Duodenal mucosa (tissue), 2 donors: ENCODE measurements at regions not wholly inside any gene's neighbourhood (a gene's known extent, or its start where the extent isn't known, plus 50 kb on each side); places are given as distances from the start of the nearest gene placed in this dataset.

Source experiments
- H3K27ac ChIP-seq: one replicate; pipeline ENCODE4 v1.7.0; 2013; ENCODE audit warnings: low read depth, low read length
- H3K27me3 ChIP-seq, 2 donors: one replicate each; pipeline ENCODE4 v1.7.0; 2013; ENCODE audit warnings: low read length in 2 of 2, control low read depth in 1 of 2; ENCODE audit not compliant: insufficient read depth in 2 of 2, control insufficient read depth in 1 of 2
- H3K36me3 ChIP-seq, 2 donors: one replicate each; pipeline ENCODE4 v1.7.0; 2013; ENCODE audit warnings: low read length in 2 of 2, control low read depth in 1 of 2; ENCODE audit not compliant: insufficient read depth in 2 of 2, control insufficient read depth in 1 of 2
- H3K4me1 ChIP-seq, 2 donors: one replicate each; pipeline ENCODE4 v1.7.0; 2013; ENCODE audit warnings: low read length in 2 of 2, control low read depth in 1 of 2; ENCODE audit not compliant: insufficient read depth in 2 of 2, control insufficient read depth in 1 of 2
- H3K4me3 ChIP-seq, 2 donors: one replicate each; pipeline ENCODE4 v1.7.0; 2013; ENCODE audit warnings: low read length in 2 of 2, low read depth in 1 of 2
- H3K9ac ChIP-seq, 2 donors: one replicate each; pipeline ENCODE4 v1.7.0; 2013; ENCODE audit warnings: low read length in 2 of 2, low read depth in 1 of 2
- H3K9me3 ChIP-seq, 2 donors: one replicate each; pipeline ENCODE4 v1.7.0; 2013; ENCODE audit warnings: low read length in 2 of 2, control low read depth in 1 of 2; ENCODE audit not compliant: control insufficient read depth in 1 of 2

- H3K36me3 ChIP-seq: no peaks in the 10 kb centered on the region
- H3K27ac ChIP-seq: no peak overlapping the region
- H3K9me3 ChIP-seq: no peaks in the 10 kb centered on the region
- H3K4me1 ChIP-seq: peaks cover 0 to 3% of the 10 kb centered on the region in 2 donors
- no peaks in the 10 kb centered on the region for H3K27me3 ChIP-seq
- H3K9ac ChIP-seq: no peak overlapping the region
- H3K4me3 ChIP-seq: no peak overlapping the region
Measured at GRCh38 chr6:71474942-71475341, 186.3 kb downstream of the OGFRL1 start.

- H3K9ac ChIP-seq: no peak overlapping the region
- peaks cover 0 to 3% of the 10 kb centered on the region in 2 donors for H3K4me1 ChIP-seq
- no peaks in the 10 kb centered on the region for H3K9me3 ChIP-seq
- no peaks in the 10 kb centered on the region for H3K27me3 ChIP-seq
- no peaks in the 10 kb centered on the region for H3K36me3 ChIP-seq
- H3K27ac ChIP-seq: no peak overlapping the region
- no peak overlapping the region for H3K4me3 ChIP-seq
Measured at GRCh38 chr6:71476371-71476770, 187.8 kb downstream of the OGFRL1 start.

- Histone ChIP-seq H3K9ac (no peak overlapping the region), H3K27ac (no peak overlapping the region), H3K9me3 (no peaks in the 10 kb centered on the region), H3K4me3 (no peak overlapping the region), H3K4me1 (peaks cover 0 to 3% of the 10 kb centered on the region in 2 donors), H3K27me3 (no peaks in the 10 kb centered on the region), H3K36me3 (no peaks in the 10 kb centered on the region)
Measured at GRCh38 chr6:71476872-71477271, 188.3 kb downstream of the OGFRL1 start.

DNA sequence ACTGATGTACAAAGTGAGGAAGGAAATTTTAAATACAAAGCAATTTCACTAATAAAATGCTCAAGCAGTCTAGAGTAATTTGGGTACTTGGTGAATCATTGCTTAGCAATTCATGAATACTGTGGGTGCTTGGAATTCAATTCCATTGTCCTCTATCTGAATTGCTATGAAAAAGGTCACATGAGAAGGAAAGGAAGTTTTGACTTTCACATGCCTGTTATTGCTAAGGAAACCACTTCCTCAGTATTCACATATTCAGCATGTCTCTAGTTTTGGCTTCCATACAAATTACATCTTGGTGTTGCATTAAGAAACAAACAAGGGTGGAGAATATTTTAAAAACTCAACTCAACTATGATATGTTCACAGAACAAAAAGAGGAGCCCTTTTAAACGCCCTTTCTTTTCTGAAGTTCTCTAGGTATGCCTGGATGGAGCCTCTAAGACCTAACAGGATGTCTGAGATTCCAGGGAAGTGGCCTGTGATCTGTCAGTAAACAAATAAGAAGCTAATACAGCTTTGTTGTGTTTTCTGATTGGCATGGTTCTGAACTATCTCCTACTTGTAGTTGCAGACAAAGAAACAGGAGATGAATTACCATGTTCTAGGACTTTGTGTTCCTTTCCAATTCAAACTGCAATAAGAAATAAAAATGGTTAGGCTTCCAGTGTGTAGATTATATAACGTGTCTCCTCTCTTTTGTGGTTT lies 190.4 kb downstream of the OGFRL1 start:
- Histone ChIP-seq H3K27ac (peak overlapping the region; percentile 51), H3K4me1 (peaks cover 0 to 3% of the 10 kb centered on the region in 2 donors), H3K27me3 (no peaks in the 10 kb centered on the region), H3K4me3 (no peak overlapping the region), H3K9me3 (no peaks in the 10 kb centered on the region), H3K9ac (no peak overlapping the region), H3K36me3 (no peaks in the 10 kb centered on the region)

GRCh38 chr6:71480577-71480976 lies 192.0 kb downstream of the OGFRL1 start:
- Histone ChIP-seq H3K4me3 (no peak overlapping the region), H3K9ac (no peak overlapping the region), H3K9me3 (no peaks in the 10 kb centered on the region), H3K4me1 (peaks cover 0 to 3% of the 10 kb centered on the region in 2 donors), H3K27me3 (no peaks in the 10 kb centered on the region), H3K36me3 (no peaks in the 10 kb centered on the region), H3K27ac (no peak overlapping the region)

- H3K9me3 ChIP-seq: no peaks in the 10 kb centered on the region
- no peaks in the 10 kb centered on the region for H3K36me3 ChIP-seq
- H3K4me1 ChIP-seq: peaks cover 0 to 3% of the 10 kb centered on the region in 2 donors
- H3K4me3 ChIP-seq: no peak overlapping the region
- H3K27me3 ChIP-seq: no peaks in the 10 kb centered on the region
- no peak overlapping the region for H3K27ac ChIP-seq
- H3K9ac ChIP-seq: no peak overlapping the region
Measured at GRCh38 chr6:71481011-71481410, 192.4 kb downstream of the OGFRL1 start.

DNA sequence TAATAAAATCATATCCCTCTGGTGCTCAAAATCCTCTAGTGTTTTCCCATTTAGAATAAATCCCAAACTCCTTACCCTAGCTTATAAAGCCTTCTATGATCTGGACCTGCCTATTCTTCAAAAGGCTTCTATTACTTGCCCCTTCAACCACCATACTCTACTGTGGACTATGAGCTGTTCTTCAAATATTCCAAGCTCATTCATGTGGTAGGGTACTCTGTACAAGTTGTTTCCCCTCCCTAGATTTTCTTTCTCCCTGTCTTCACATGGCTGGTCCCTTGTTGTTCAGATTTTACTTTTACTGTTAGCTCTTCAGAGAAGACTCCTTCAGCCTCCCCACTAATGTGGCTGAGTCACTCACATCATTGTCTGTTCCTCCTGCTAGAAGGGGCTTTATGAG lies 193.2 kb downstream of the OGFRL1 start:
- H3K9ac ChIP-seq: no peak overlapping the region
- no peaks in the 10 kb centered on the region for H3K9me3 ChIP-seq
- H3K27ac ChIP-seq: no peak overlapping the region
- H3K36me3 ChIP-seq: no peaks in the 10 kb centered on the region
- peaks cover 0 to 3% of the 10 kb centered on the region in 2 donors for H3K4me1 ChIP-seq
- no peak overlapping the region for H3K4me3 ChIP-seq
- no peaks in the 10 kb centered on the region for H3K27me3 ChIP-seq

DNA sequence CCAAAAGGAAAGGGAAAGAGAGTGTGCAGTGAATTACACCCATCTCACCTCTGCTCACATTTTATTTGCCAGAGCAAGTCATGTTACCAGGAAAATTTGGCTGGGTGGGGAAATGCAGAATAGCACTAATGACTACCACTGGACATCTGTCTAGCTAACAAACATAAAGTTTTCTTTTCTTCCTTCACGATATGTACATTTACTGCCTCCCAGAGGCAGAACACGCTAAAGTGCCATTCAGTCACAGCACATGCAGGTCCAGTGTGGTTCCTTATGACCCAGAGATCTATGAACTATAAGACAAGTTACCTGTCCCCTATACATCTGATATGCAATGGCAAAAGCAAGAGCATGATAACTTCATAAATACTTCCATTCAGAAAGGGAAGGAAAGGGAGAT lies 194.1 kb downstream of the OGFRL1 start:
- H3K4me1 ChIP-seq: peaks cover 0 to 3% of the 10 kb centered on the region in 2 donors
- no peak overlapping the region for H3K4me3 ChIP-seq
- H3K9ac ChIP-seq: no peak overlapping the region
- no peaks in the 10 kb centered on the region for H3K27me3 ChIP-seq
- H3K9me3 ChIP-seq: no peaks in the 10 kb centered on the region
- no peak overlapping the region for H3K27ac ChIP-seq
- no peaks in the 10 kb centered on the region for H3K36me3 ChIP-seq

GRCh38 chr6:71486461-71486860 lies 197.8 kb downstream of the OGFRL1 start:
- Histone ChIP-seq H3K9ac (no peak overlapping the region), H3K27ac (no peak overlapping the region), H3K9me3 (no peaks in the 10 kb centered on the region), H3K27me3 (no peaks in the 10 kb centered on the region), H3K36me3 (no peaks in the 10 kb centered on the region), H3K4me1 (no peaks in the 10 kb centered on the region), H3K4me3 (no peak overlapping the region)

- no peaks in the 10 kb centered on the region for H3K9me3 ChIP-seq
- H3K4me3 ChIP-seq: no peak overlapping the region
- no peaks in the 10 kb centered on the region for H3K27me3 ChIP-seq
- no peaks in the 10 kb centered on the region for H3K4me1 ChIP-seq
- H3K9ac ChIP-seq: no peak overlapping the region
- H3K27ac ChIP-seq: no peak overlapping the region
- H3K36me3 ChIP-seq: no peaks in the 10 kb centered on the region
Measured at GRCh38 chr6:71488186-71488585, 199.6 kb downstream of the OGFRL1 start.
